GM21360 (cell line): ENCODE measurements at regions not wholly inside any gene's neighbourhood (a gene's known extent, or its start where the extent isn't known, plus 50 kb on each side); places are given as distances from the start of the nearest gene placed in this dataset.

ENCODE experiments used
- ATAC-seq: cut with Tn5 transposase; IDR thresholded peaks from one replicate; pipeline ENCODE4 v1.9.1; 2021; ENCODE audit warnings: mild to moderate bottlenecking, moderate library complexity; ENCODE audit not compliant: unreplicated experiment

GRCh38 chr14:38425324-38425976, 169.6 kb upstream of the CLEC14A start:
- ATAC-seq, result no peak

DNA sequence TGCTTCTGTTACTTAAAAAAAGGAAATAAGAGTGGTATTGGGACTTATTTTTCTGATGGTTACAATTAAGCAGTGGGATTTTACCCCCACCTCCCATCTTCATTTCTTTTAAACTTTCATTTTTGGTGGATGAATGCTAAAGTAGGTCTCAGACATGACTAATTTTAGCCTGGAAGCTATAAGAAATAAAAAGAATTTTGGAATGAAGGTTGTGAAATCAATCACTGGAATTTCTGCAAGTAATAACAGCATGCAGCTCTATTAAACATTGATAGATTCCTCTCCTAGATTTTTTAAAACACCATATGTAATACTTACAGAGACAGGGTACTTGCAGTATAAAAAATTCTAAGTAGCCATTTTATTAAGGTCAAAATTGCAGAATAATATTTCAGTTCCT, 164.2 kb upstream of the CLEC14A start:
- ATAC-seq, result no peak

DNA sequence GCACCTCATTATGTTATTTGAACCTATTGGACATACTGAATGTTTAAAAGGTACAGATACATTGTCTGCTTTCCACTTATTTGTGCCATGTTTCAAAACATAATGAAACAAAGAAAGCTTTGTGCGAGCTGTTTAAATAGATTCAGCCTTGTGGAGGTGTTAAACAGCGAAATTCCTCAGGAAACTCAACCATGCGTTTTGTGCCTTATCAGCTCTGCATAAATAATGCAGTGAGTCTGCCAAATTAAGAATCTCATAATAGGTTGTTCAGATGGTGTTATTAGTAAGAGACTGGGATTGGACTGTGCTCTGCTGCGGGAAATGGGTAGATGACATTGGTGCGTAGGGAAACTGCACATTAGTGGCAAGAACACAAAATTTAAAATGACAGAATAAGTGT, 163.7 kb upstream of the CLEC14A start:
- ATAC-seq, result no peak

DNA sequence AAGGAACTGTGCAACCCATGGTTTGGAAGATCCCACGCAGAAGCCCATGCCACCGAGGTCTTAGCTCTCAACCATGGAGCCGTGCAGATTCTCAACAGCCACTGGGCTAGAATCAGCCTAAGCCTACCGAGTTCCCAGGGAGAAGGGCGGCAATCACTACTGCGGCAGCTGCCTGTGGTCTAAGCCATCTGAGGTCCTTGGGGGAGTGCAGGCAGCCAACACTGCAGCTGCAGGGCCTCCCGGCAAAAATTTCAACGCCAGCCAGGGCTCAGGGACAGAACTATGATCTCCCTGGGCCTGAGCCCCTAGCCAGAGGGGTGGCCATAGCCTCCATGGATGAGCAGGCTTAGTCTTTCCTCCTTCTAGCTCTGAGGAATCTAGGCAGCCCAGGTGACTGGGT, 156.8 kb upstream of the CLEC14A start:
- no peak for ATAC-seq

GRCh38 chr14:38410442-38410841, 154.5 kb upstream of the CLEC14A start:
- no peak for ATAC-seq

- ATAC-seq, result no peak
Measured at GRCh38 chr14:38409071-38409705, 153.3 kb upstream of the CLEC14A start.

DNA sequence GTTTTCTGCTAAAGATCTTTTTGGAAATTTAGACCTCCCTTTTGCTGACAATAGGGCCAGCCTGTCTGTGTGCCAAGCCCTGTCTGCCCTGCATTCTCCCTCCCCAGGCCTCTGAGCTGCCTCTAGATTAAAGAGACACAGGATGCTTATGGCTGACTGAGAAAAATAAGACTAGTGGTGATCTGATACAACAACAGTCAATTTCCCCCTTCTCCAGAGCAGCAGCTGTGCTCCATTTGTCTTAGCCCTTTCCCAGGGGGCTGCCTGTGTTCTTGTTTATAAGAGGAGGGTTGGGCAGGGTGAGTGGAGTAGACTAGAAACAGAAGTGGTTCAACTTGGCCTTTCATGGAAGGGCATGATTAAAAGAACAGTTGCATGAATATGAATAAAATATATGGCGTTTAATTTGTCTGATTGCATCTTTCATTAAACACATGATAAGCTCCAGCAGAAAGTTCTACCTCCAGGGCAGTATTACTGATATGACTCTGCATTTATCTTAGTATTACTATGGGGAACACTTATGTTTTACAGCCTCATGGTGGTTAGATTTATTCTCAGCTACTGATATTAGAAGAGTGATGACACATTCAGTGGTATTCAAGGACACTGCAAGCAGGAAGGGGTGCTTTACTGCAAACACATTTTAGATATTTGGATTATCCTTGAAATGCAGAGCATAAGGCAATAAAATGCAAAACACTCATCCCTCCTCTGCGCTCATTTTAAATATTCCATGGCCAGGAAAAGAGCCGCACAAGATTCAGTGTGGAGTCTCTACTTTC, 150.2 kb upstream of the CLEC14A start:
- ATAC-seq, result no peak

GRCh38 chr14:38404616-38405015, 148.7 kb upstream of the CLEC14A start:
- ATAC-seq, result no peak

- no peak for ATAC-seq
Measured at GRCh38 chr14:38404100-38404541, 148.2 kb upstream of the CLEC14A start.

DNA sequence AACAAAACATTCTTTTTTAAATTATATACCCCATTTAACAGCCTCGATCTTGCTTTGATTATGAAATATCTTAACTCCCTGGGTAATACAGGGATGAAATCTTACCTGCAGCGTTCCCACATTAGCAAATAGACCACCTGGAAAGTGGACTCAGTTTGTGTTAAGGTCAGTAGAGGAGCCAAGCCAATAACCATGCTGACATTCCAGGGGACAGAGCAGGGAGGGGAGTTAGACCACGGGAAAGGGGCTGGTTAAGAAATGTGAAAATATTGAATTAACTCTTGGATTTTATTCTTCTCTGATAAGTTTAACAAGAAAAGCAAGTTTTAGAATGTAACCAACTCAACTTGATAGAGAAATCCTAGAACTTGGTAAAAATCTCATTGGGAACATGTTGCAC, 144.9 kb upstream of the CLEC14A start:
- no peak for ATAC-seq

DNA sequence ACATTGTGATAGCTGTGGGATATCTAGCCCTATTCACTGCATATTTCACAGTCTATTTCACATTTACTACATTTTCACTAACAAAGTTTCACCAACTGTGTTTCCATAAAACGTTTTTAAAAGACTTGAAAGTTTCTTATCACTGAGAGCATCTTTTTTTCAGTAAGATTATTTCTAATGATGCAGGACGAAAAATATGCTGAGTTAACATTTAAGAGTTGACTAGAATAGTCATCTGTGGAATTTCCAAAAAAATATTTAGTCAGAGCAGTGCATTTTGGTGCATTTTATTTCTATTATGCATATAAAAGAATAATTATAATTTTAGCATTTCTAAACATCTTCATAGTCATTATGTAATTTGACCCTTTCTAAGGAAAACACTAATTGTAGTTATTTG, 143.8 kb upstream of the CLEC14A start:
- ATAC-seq, result no peak

GRCh38 chr14:38394767-38395166, 138.9 kb upstream of the CLEC14A start:
- no peak for ATAC-seq

DNA sequence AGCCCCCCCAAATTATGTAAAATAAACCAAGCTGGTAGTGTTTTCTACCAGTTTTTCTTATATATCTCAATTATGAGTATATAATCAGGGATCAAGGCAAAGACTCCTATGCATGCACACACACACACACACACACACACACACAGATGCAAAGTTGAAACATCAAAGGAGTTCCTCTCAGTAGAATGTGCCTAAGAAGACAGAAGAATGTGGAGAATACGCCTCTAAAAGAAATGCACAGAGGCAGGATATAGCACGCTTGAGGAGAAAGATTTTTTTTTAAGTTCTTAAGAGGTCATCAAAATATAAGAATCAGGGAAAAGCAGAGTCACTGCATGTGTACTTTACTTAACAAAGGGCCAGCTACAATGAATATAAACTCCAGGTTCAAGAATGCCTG, 138.2 kb upstream of the CLEC14A start:
- ATAC-seq, result no peak

DNA sequence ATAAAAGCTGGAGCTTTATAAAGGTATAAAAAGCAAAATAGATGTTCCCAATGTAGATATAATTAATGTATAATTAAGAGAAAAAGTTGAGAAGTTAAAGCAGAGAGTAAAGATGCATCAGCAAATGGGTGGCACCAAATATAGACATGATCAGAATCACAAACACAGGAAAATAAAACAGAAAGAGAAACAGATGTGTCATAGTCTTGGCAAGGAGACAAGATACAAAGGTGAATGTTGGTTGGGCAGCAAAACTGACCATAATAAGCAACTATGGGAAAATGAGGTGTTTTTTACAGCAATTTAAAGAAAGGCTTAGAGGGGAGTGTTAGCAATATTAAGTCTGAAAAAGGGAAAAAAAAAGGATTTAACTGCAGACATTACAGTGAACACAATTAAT, 135.4 kb upstream of the CLEC14A start:
- no peak for ATAC-seq

GRCh38 chr14:38389681-38390080, 133.8 kb upstream of the CLEC14A start:
- no peak for ATAC-seq

GRCh38 chr14:38387821-38388220, 131.9 kb upstream of the CLEC14A start:
- no peak for ATAC-seq

DNA sequence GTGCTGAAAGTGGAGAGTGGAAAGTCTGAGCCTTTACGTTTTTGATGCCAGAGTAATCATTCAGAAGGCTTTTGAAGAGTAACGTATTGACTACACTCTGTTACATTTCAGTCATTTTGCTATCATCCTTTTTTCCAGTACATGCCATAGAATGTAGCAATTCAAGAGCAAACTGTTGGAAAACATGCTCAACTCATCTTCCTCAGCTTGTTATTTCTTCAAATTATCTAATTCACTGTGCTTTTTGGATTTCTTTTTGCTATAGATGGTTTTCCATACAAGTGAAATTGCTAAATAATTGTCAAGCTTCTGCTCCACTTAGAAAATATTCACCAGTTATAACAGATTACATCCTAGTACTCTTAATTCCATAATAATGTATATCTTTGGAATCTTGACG, 129.9 kb upstream of the CLEC14A start:
- ATAC-seq, result no peak

DNA sequence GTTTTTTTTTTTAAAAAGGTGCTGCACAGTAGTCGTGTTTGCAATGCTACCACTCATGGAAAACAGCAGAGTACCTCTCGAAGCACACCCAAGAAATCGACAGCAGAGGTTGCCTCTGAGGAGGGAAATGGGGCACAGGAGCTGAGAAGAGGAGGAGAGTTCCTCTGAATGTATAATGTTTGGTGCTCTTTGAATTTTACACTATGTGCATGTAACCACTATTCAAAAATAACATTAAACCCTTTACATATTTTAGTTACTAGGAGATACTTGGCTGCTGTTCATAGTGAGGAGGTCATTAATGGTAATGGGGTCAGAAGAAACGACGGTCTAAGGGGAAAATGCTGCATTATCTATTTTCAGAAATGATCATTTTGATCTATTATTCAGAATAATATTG, 129.4 kb upstream of the CLEC14A start:
- ATAC-seq, result no peak

- ATAC-seq, result no peak
Measured at GRCh38 chr14:38384741-38385140, 128.8 kb upstream of the CLEC14A start.

DNA sequence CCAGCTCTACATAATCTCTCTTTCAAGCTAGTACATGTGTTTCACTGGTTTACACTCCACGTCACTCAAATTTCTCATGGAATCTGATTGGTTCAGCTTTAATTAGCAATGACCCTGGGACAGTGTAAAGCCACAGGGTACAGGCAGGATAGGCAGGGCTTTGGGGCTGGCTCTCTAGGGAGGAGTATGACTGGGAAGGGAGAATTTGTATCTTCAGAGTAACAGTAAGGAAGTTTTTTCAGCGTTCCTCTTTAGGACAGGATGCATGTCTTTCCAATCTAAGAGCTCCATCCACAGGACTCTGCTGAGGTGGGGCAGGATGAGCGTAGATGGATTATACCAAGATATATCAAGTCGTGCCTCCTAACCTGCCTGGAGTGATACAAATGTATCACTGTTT, 112.0 kb upstream of the CLEC14A start:
- ATAC-seq, result no peak

- no peak for ATAC-seq
Measured at GRCh38 chr14:38366374-38366773, 110.5 kb upstream of the CLEC14A start.

GRCh38 chr14:38363217-38363616, 107.3 kb upstream of the CLEC14A start:
- ATAC-seq, result no peak
